ENCODE measurements at regions not wholly inside any gene's neighbourhood (a gene's known extent, or its start where the extent isn't known, plus 50 kb on each side); places are given as distances from the start of the nearest gene placed in this dataset.

- FAIRE-seq, result no peak
- intact Hi-C loops (cut with DNase I), result no loop called here
- no peak for DNase-seq
These were observed 1058.0 kb downstream of the KCNT2 start for GRCh38 chr1:195550071-195550862.

GRCh38 chr1:195530961-195531360, 1077.3 kb downstream of the KCNT2 start:
- DNase-seq (no peak), FAIRE-seq (no peak)
- no peaks in the 10 kb centered on the region for H3K36me3 ChIP-seq (ENCODE audit: control insufficient read depth in 2 of 3, insufficient read depth in 3 of 3, low read length in 3 of 3)
- intact Hi-C loops (cut with DNase I), result no loop called here
- H3K9me3 ChIP-seq (ENCODE audit: control insufficient read depth in 2 of 3, insufficient read depth in 1 of 3, low read length in 3 of 3), result no peaks in the 10 kb centered on the region
- H3K4me1 ChIP-seq (ENCODE audit: control insufficient read depth in 2 of 3, insufficient read depth in 2 of 3, low read depth in 1 of 3, low read length in 3 of 3), result no peaks in the 10 kb centered on the region
- no peak overlapping the region for H3K9ac ChIP-seq (ENCODE audit: low read length in 3 of 3)
- no peaks in the 10 kb centered on the region for H3K27me3 ChIP-seq (ENCODE audit: control insufficient read depth, insufficient read depth, low read length)
- H3K4me3 ChIP-seq (ENCODE audit: low read length in 3 of 3), result no peak overlapping the region
- TF ChIP-seq CTCF (IDR thresholded peaks at IDR 0.05; ENCODE audit: borderline replicate concordance, extremely low read depth, insufficient read depth), result no peak
- H3K27ac ChIP-seq (ENCODE audit: low read depth in 2 of 2, low read length in 2 of 2), result no peak overlapping the region

More at GRCh38 chr1:195550071-195550862, 1058.0 kb downstream of the KCNT2 start:
- no peaks in the 10 kb centered on the region for H3K27me3 ChIP-seq (ENCODE audit: control insufficient read depth, insufficient read depth, low read length)
- no peaks in the 10 kb centered on the region for H3K36me3 ChIP-seq (ENCODE audit: control insufficient read depth in 2 of 3, insufficient read depth in 3 of 3, low read length in 3 of 3)
- H3K9me3 ChIP-seq (ENCODE audit: control insufficient read depth in 2 of 3, insufficient read depth in 1 of 3, low read length in 3 of 3), result no peaks in the 10 kb centered on the region
- H3K4me1 ChIP-seq (ENCODE audit: control insufficient read depth in 2 of 3, insufficient read depth in 2 of 3, low read depth in 1 of 3, low read length in 3 of 3), result no peaks in the 10 kb centered on the region
- H3K9ac ChIP-seq (ENCODE audit: low read length in 3 of 3), result no peak overlapping the region
- H3K27ac ChIP-seq (ENCODE audit: low read depth in 2 of 2, low read length in 2 of 2), result no peak overlapping the region
- no peak for TF ChIP-seq CTCF (IDR thresholded peaks at IDR 0.05; ENCODE audit: borderline replicate concordance, extremely low read depth, insufficient read depth)
- no peak overlapping the region for H3K4me3 ChIP-seq (ENCODE audit: low read length in 3 of 3)

GRCh38 chr1:195529881-195530280, 1078.4 kb downstream of the KCNT2 start:
- no peak for DNase-seq
- H3K36me3 ChIP-seq (ENCODE audit: control insufficient read depth in 2 of 3, insufficient read depth in 3 of 3, low read length in 3 of 3), result no peaks in the 10 kb centered on the region
- H3K4me3 ChIP-seq (ENCODE audit: low read length in 3 of 3), result no peak overlapping the region
- intact Hi-C loops (cut with DNase I), result no loop called here
- no peak for TF ChIP-seq CTCF (IDR thresholded peaks at IDR 0.05; ENCODE audit: borderline replicate concordance, extremely low read depth, insufficient read depth)
- no peak overlapping the region for H3K27ac ChIP-seq (ENCODE audit: low read depth in 2 of 2, low read length in 2 of 2)
- FAIRE-seq, result no peak
- no peaks in the 10 kb centered on the region for H3K9me3 ChIP-seq (ENCODE audit: control insufficient read depth in 2 of 3, insufficient read depth in 1 of 3, low read length in 3 of 3)
- H3K9ac ChIP-seq (ENCODE audit: low read length in 3 of 3), result no peak overlapping the region
- no peaks in the 10 kb centered on the region for H3K4me1 ChIP-seq (ENCODE audit: control insufficient read depth in 2 of 3, insufficient read depth in 2 of 3, low read depth in 1 of 3, low read length in 3 of 3)
- no peaks in the 10 kb centered on the region for H3K27me3 ChIP-seq (ENCODE audit: control insufficient read depth, insufficient read depth, low read length)

Data from kidney (tissue), 13 donors.